ENCODE measurements at regions not wholly inside any gene's neighbourhood (a gene's known extent, or its start where the extent isn't known, plus 50 kb on each side); places are given as distances from the start of the nearest gene placed in this dataset.

DNA sequence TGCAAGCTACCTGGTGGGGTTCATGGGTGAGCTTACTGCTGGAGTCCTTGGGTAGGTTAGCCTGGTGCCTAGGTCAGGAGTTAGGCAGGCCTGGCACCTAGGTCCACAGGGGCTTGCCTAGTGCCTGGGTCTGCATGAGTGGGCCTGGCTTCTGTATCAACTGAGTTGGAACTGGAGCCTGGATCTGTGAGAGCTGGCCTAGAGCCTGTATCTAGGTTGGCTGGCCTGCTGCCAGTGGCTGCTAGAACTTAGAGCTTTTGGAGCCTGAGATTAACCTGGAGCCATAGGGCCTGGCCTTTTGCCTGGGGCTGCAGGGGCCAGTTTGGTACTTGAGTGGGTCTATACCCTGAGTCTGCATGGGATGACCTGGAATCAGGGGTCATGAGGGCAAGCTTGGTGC, 679.4 kb downstream of the NUP35 start:
- no TSS peak for BruUV-seq (replicated peaks)
- Histone ChIP-seq H3K79me2 (ENCODE audit: insufficient read depth, low read length) (no peaks in the 10 kb centered on the region), H3K9me2 (ENCODE audit: insufficient read depth) (no peaks in the 10 kb centered on the region), H3K4me1 (ENCODE audit: control insufficient read depth in 1 of 2, insufficient read depth in 2 of 2, low read length in 2 of 2) (no peaks in the 10 kb centered on the region), H3K9me3 (ENCODE audit: control insufficient read depth in 1 of 2, insufficient read depth in 1 of 2, low read depth in 1 of 2, low read length in 2 of 2) (no peaks in the 10 kb centered on the region), H3K27me3 (ENCODE audit: insufficient read depth, low read length) (no peaks in the 10 kb centered on the region), H3K4me2 (ENCODE audit: low read length) (no peak overlapping the region), H3K4me3 (replicated peaks in 1 of 2; ENCODE audit: low read depth in 1 of 2, low read length in 2 of 2) (no peak overlapping the region), H3K36me3 (ENCODE audit: control insufficient read depth in 1 of 2, insufficient read depth in 2 of 2, low read length in 2 of 2) (no peaks in the 10 kb centered on the region), H2AFZ (ENCODE audit: low read depth, low read length, poor library complexity, severe bottlenecking) (no peak overlapping the region), H3K27ac (ENCODE audit: low read depth, low read length) (no peak overlapping the region), H4K20me1 (ENCODE audit: insufficient read depth) (no peaks in the 10 kb centered on the region), H3K9ac (ENCODE audit: low read length) (no peak overlapping the region)
- DNase-seq (ENCODE audit: low read depth, low spot score): no peak
- intact Hi-C loops (cut with micrococcal nuclease): no loop called here
- ChIA-PET CTCF (no interaction called here), POLR2A (no interaction called here), RAD21 (ENCODE audit: low non-redundant PET in 1 of 2, low total read pairs in 2 of 2, uncharacterized antibody in 2 of 2, unreplicated experiment in 2 of 2) (no interaction called here)
- TF ChIP-seq RAD21 (IDR thresholded peaks at IDR 0.05; ENCODE audit: low read depth): no peak
- TF ChIP-seq EGR1 (IDR thresholded peaks at IDR 0.05; ENCODE audit: low read depth): no peak
- no peak for TF ChIP-seq YY1 (IDR thresholded peaks at IDR 0.05; ENCODE audit: extremely low read depth, insufficient replicate concordance, low read depth, low read length)
- TF ChIP-seq ZFX (IDR thresholded peaks at IDR 0.05): no peak
- no peak for TF ChIP-seq CTCF (IDR thresholded peaks at IDR 0.05 in 2 of 3, conservative IDR thresholded peaks at IDR 0.05 in 1 of 3; ENCODE audit: borderline replicate concordance in 1 of 3, insufficient read depth in 1 of 3, low read depth in 2 of 3, low read length in 2 of 3)
- no peak for TF ChIP-seq EZH2phosphoT487 (IDR thresholded peaks at IDR 0.05; ENCODE audit: borderline replicate concordance)
- TF ChIP-seq ATF3 (IDR thresholded peaks at IDR 0.05): no peak
- no peak for TF ChIP-seq CEBPB (IDR thresholded peaks at IDR 0.05; ENCODE audit: low read depth)
- no peak for TF ChIP-seq REST (IDR thresholded peaks at IDR 0.05; ENCODE audit: low read depth)
- TF ChIP-seq ELF1 (IDR thresholded peaks at IDR 0.05; ENCODE audit: borderline replicate concordance, low read depth): no peak
- TF ChIP-seq SIN3A (IDR thresholded peaks at IDR 0.05; ENCODE audit: low read depth): no peak
- no peak for TF ChIP-seq JUND (IDR thresholded peaks at IDR 0.05)
- TF ChIP-seq FOSL1 (IDR thresholded peaks at IDR 0.05; ENCODE audit: low read depth): no peak
- no peak for TF ChIP-seq EZH2 (IDR thresholded peaks at IDR 0.05)
- TF ChIP-seq CBX3 (IDR thresholded peaks at IDR 0.05; ENCODE audit: low read depth): no peak
- no peak for TF ChIP-seq MAX (IDR thresholded peaks at IDR 0.05)
- TF ChIP-seq ZNF274 (IDR thresholded peaks at IDR 0.05; ENCODE audit: low read depth, low read length): no peak
- TF ChIP-seq, protein P1, sequence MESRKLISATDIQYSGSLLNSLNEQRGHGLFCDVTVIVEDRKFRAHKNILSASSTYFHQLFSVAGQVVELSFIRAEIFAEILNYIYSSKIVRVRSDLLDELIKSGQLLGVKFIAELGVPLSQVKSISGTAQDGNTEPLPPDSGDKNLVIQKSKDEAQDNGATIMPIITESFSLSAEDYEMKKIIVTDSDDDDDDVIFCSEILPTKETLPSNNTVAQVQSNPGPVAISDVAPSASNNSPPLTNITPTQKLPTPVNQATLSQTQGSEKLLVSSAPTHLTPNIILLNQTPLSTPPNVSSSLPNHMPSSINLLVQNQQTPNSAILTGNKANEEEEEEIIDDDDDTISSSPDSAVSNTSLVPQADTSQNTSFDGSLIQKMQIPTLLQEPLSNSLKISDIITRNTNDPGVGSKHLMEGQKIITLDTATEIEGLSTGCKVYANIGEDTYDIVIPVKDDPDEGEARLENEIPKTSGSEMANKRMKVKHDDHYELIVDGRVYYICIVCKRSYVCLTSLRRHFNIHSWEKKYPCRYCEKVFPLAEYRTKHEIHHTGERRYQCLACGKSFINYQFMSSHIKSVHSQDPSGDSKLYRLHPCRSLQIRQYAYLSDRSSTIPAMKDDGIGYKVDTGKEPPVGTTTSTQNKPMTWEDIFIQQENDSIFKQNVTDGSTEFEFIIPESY (IDR thresholded peaks at IDR 0.05; ENCODE audit: extremely low read depth, insufficient replicate concordance, low read length): no peak
- no peak for TF ChIP-seq SP1 (IDR thresholded peaks at IDR 0.05; ENCODE audit: low read depth)
- no peak for TF ChIP-seq POLR2A (IDR thresholded peaks at IDR 0.05; ENCODE audit: borderline replicate concordance, extremely low read depth, insufficient read depth, insufficient read length)
- ATAC-seq: no peak
